Mucosa of rectum (tissue), 2 donors: ENCODE measurements at regions not wholly inside any gene's neighbourhood (a gene's known extent, or its start where the extent isn't known, plus 50 kb on each side); places are given as distances from the start of the nearest gene placed in this dataset.
"Not testable (repeated sequence)": the region's sequence is repeated elsewhere in the genome, so short reads cannot be mapped to it uniquely, and the experiment has no call there.

ENCODE experiments used
- H3K27ac ChIP-seq, 2 donors: one replicate each; pipeline ENCODE4 v1.7.0; 2013; ENCODE audit warnings: inconsistent platforms in 2 of 2, low read depth in 2 of 2, low read length in 2 of 2
- H3K27me3 ChIP-seq, 2 donors: one replicate each; pipeline ENCODE4 v1.7.0; 2013; ENCODE audit warnings: low read length in 2 of 2; ENCODE audit not compliant: control insufficient read depth in 2 of 2, insufficient read depth in 2 of 2
- H3K36me3 ChIP-seq, 2 donors: one replicate each; pipeline ENCODE4 v1.7.0; 2013; ENCODE audit warnings: low read length in 2 of 2; ENCODE audit not compliant: control insufficient read depth in 2 of 2, insufficient read depth in 2 of 2
- H3K4me1 ChIP-seq, 2 donors: one replicate each; pipeline ENCODE4 v1.7.0; 2013; ENCODE audit warnings: low read length in 2 of 2, mild to moderate bottlenecking in 1 of 2; ENCODE audit not compliant: control insufficient read depth in 2 of 2, insufficient read depth in 2 of 2
- H3K4me3 ChIP-seq, 2 donors: one replicate each; pipeline ENCODE4 v1.7.0; 2013; ENCODE audit warnings: low read length in 2 of 2
- H3K9ac ChIP-seq, 2 donors: one replicate each; pipeline ENCODE4 v1.7.0; 2013; ENCODE audit warnings: low read length in 2 of 2, low read depth in 1 of 2, mild to moderate bottlenecking in 1 of 2
- H3K9me3 ChIP-seq, 2 donors: one replicate each; pipeline ENCODE4 v1.7.0; 2013; ENCODE audit warnings: low read length in 2 of 2; ENCODE audit not compliant: control insufficient read depth in 2 of 2
- donor health status: healthy.
- donor health status: Normal muscosa, but diverticular disease.

DNA sequence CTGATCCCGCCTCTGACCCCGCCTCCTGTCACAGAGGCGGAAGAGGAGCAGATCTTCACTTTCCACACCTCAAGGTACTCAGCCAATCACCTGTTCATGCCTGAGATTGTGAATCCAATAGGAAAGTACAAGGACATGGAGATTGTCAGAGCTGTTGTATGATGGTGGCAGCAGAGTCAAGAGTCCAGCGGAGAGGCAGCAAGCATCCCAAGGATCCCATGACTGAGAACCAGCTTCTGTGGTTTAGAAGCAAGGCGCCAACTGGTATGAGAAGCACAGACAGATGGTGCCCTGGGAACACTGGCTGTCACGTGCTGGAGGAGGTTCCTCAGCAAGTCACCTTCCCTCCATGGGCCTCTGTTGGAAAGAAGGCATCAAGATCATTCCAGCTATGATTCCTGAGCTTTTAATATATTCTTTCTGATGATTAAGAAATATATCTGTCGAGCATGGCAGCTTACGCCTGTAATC, 93.9 kb downstream of the CPN2 start:
- no peaks in the 10 kb centered on the region for H3K9me3 ChIP-seq
- no peaks in the 10 kb centered on the region for H3K4me1 ChIP-seq
- H3K27me3 ChIP-seq: no peaks in the 10 kb centered on the region
- H3K27ac ChIP-seq: no peak overlapping the region
- H3K36me3 ChIP-seq: no peaks in the 10 kb centered on the region
- no peak overlapping the region for H3K9ac ChIP-seq
- H3K4me3 ChIP-seq: no peak overlapping the region

DNA sequence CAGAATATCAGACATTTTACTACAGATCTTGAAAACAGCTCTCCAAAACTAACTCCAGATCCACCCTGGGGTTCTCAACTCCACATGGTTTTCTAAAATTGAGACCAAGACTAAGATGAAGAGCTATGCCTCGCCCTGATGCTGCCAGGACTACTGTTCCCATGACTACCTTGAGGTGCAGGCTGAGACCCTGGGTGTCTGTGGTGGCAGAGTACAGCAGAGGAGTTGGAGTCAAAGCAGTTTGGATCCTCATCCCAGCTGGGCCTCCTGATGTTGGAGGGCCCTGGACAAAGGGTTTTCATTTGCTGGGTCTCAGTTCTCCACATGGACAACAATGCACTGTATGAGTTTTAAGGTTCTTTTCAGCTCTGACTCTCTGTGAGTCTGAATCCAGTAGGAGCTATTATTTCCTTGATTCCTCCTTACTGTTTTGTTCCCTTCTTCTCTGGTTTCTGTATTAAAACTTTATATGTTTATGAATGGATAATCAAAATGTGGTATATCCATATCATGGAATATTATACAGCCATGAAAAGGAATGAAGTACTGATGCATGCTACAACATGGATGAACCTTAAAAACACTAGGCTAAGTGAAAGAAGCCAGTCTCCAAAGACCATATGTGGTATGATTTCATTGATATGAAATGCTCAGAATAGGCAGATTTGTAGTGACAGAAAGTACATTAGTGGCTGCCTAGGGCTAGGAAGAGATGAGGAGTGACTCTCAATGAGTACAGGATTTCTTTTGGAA, 93.0 kb downstream of the CPN2 start:
- H3K4me1 ChIP-seq: no peaks in the 10 kb centered on the region
- H3K27me3 ChIP-seq: no peaks in the 10 kb centered on the region
- H3K27ac ChIP-seq: no peak overlapping the region
- no peak overlapping the region for H3K4me3 ChIP-seq
- no peaks in the 10 kb centered on the region for H3K36me3 ChIP-seq
- no peaks in the 10 kb centered on the region for H3K9me3 ChIP-seq
- H3K9ac ChIP-seq: no peak overlapping the region

DNA sequence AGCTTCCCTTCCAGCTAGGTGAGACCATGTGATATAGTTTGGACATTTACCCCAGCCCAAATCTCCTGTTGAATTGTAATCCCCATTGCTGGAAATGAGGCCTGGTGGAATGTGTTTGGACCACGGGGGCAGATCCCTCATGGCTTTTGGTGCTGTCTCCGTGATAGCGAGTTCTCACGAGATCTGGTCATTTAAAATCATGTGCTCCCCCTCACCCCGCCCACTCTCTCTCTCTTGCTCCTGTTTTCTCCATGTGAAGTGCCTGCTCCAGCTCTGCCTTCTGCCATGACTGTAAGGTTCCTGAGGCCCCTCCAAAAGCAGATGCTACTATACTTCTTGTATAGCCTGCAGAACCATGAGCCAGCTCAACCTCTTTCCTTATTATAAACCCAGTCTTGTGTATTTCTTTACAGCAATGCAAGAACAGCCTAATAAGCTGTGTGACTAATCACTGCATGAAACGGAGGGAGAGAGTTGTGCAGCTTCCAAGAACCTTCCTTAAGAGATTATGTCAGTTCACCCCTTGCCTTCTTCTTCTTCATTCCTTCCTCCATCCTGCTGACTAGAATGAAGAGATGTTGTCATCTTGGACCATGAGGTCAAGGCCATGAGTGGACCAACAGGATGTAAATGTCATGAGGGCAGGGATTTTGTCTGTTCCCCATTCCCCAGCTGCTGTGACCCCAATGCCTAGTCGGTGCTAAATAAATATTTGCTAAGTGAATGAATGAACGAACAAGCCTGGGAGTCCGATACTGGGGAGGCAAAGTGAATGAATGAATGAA, 91.0 kb downstream of the CPN2 start:
- no peaks in the 10 kb centered on the region for H3K9me3 ChIP-seq
- no peak overlapping the region for H3K9ac ChIP-seq
- no peaks in the 10 kb centered on the region for H3K36me3 ChIP-seq
- H3K4me1 ChIP-seq: no peaks in the 10 kb centered on the region
- no peak overlapping the region for H3K4me3 ChIP-seq
- H3K27ac ChIP-seq: no peak overlapping the region
- H3K27me3 ChIP-seq: no peaks in the 10 kb centered on the region

DNA sequence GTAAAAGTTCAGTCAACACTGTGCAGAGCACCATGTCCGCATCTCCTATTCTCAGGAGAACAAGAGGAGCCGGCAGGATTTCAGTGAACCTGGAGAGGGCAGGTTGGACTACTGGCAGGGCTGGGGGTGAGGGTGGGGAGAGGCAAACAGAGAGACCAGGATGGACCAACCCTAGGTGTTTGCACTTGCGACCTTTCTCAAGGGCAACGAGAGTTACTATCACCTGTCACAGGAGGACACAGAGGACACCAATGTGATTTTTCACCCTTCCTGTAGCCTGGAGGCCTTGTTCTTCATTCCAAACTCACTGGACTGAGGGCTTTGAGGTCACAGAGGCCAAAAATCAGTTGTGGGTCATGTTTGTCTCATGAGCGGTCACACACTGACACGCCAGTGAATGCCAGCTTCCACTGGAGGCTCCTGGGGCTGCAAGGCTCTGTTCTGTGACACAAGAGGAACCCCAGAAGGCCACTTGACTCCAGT, 89.5 kb downstream of the CPN2 start:
- Histone ChIP-seq H3K4me1 (peaks cover 0 to 2% of the 10 kb centered on the region in 2 donors), H3K27ac (no peak overlapping the region), H3K4me3 (no peak overlapping the region), H3K9ac (no peak overlapping the region), H3K27me3 (no peaks in the 10 kb centered on the region), H3K9me3 (no peaks in the 10 kb centered on the region), H3K36me3 (no peaks in the 10 kb centered on the region)

DNA sequence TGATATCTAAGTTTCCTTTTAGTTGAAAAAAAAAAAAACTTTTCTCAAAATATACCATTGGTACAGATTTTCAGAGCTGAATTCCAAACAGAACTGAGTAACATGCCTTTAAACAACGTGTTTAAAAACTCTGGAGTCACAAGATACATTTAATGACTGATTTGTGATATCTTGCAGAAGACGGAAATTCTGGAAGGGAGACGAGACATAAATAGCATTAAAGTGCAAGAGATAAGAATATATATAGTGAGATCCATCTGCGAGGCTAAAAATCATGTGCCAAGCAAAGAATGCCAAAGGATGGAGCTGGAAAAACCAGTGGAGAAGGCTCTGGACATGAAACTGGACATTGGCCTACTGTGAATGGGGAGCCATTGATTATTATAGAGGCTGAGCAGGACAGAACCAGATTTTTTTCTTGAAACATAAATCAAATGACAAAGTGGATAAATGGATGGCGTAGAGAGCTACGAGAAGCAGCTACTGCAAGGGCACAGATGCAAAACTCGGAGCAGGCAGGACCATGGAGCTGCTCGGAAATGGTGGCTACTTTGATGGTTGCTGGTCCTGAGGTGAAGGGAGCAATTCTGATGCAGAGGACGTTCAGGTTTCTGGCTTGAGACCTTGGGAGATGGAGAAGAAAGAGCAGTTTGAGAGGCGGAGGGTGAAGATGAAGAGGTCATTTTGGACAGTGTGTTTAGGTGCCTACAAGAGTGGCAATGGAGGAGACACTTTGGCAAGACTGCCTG, 88.8 kb downstream of the CPN2 start:
- Histone ChIP-seq H3K27me3 (no peaks in the 10 kb centered on the region), H3K27ac (no peak overlapping the region), H3K4me3 (no peak overlapping the region), H3K36me3 (no peaks in the 10 kb centered on the region), H3K4me1 (peaks cover 0 to 2% of the 10 kb centered on the region in 2 donors), H3K9me3 (no peaks in the 10 kb centered on the region), H3K9ac (no peak overlapping the region)

DNA sequence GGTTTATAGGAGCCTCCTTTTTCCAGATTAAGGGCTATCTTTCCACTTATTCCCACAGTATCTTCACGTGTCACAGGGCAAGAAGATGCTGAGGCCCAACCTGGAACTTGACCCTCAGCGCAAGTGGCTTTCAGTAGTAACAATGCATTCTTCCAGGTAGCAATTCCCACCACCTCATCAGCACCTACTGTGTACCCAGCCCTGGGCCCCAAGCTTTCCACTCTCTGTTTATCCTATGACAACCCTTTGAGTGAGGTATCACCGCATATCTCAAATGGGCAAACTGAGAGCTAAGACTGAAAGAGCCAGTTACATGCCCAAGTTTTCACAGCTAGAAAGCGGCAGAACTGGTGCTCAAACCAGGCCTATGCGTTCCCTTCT, 88.2 kb downstream of the CPN2 start:
- no peak overlapping the region for H3K9ac ChIP-seq
- H3K4me3 ChIP-seq: no peak overlapping the region
- H3K36me3 ChIP-seq: no peaks in the 10 kb centered on the region
- no peak overlapping the region for H3K27ac ChIP-seq
- peaks cover 0 to 2% of the 10 kb centered on the region in 2 donors for H3K4me1 ChIP-seq
- no peaks in the 10 kb centered on the region for H3K9me3 ChIP-seq
- H3K27me3 ChIP-seq: no peaks in the 10 kb centered on the region

DNA sequence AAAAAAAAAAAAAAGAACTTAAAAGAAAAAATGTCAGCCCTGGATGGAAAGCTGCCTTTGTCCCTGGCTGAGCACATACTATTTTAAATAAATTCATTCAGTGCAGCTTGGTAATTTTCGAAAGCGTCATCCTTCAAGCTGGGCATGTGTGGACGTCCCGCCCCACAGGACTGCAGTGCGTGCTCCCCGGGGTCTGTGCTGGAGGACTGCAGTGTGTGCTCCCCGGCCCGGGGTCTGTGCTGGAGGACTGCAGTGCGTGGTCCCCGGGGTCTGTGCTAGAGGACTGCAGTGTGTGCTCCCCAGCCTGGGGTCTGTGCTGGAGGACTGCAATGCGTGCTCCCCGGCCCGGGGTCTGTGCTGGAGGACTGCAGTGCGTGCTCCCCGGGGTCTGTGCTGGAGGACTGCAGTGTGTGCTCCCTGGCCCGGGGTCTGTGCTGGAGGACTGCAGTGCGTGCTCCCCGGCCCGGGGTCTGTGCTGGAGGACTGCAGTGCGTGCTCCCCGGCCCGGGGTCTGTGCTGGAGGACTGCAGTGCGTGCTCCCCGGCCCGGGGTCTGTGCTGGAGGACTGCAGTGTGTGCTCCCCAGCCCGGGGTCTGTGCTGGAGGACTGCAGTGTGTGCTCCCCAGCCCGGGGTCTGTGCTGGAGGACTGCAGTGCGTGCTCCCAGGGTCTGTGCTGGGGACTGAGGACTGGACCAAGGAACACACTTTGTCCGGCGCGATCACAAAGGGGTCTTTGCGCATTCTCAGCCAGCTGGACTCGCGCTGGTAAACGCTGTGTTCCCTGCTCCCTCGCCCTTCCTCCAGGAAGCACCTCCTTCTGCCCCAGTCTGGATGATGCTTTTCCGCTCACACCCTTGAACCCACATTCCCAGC, 86.3 kb downstream of the CPN2 start:
- peak overlapping the region in 1 of 2 donors; percentile 3 for H3K4me3 ChIP-seq
- H3K27ac ChIP-seq: peak overlapping the region in 1 of 2 donors; percentile 33
- H3K36me3 ChIP-seq, H3K9me3 ChIP-seq, H3K4me1 ChIP-seq, H3K9ac ChIP-seq, H3K27me3 ChIP-seq: not testable (repeated sequence)

DNA sequence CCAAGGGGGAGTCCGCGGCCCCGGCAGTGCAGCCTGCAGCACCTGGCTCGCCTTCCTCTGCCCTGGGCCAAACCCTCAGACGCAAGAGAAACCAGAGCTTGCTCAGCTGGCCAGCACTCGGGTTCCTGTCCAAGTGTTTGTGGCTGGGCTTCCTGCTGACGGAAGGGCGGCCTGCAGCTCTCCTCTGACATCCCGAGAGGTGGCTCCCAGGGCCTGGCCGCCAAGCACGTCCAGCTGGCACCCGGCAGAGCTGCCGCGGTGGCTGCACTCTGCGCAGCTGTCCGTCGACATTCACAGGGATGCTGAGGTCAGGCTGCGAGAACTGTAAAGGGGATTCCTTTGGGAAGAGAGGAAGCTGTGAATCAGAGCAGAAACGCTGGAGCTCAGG, 85.6 kb downstream of the CPN2 start:
- Histone ChIP-seq H3K27ac (peak overlapping the region; percentile 12 to 20), H3K4me1 (peaks cover 10% of the 10 kb centered on the region in 2 donors), H3K4me3 (peak overlapping the region in 1 of 2 donors; percentile 3), H3K27me3 (no peaks in the 10 kb centered on the region), H3K9ac (no peak overlapping the region), H3K36me3 (no peaks in the 10 kb centered on the region), H3K9me3 (no peaks in the 10 kb centered on the region)
